OCI-LY7 (cell line): ENCODE measurements at regions not wholly inside any gene's neighbourhood (a gene's known extent, or its start where the extent isn't known, plus 50 kb on each side); places are given as distances from the start of the nearest gene placed in this dataset.

ENCODE experiments used
- BruUV-seq: library from RNA; stranded (reverse); fragments of 400-500 nt; replicated peaks from 2 replicates; lab custom pipeline; 2021; lab: Mats Ljungman, UMichigan
- CTCF ChIA-PET: fragments of 300-600 bp; sonication (Branson Sonifier 250); formaldehyde crosslinking; loops from one replicate; lab custom pipeline; 2022; ENCODE audit warnings: antibody characterized with exemption; ENCODE audit not compliant: unreplicated experiment; lab: Charles Lee
- POLR2A ChIA-PET: fragments of 300-600 bp; sonication (Branson Sonifier 250); formaldehyde crosslinking; loops from one replicate; lab custom pipeline; 2022; ENCODE audit warnings: antibody characterized with exemption; lab: Charles Lee
- DNase-seq: peaks from one replicate; pipeline ENCODE4 v3.0.0-alpha.2; 2015; ENCODE audit warnings: low spot score
- H2AFZ ChIP-seq: fragments of 200-600 bp; sonication (generic), shearing (Covaris generic); 2 replicates; pipeline ENCODE4 v1.6.1; 2014; ENCODE audit warnings: mild to moderate bottlenecking, antibody characterized with exemption, low read length, moderate library complexity
- H3K27ac ChIP-seq: fragments of 200-600 bp; sonication (generic); 2 replicates; pipeline ENCODE4 v1.5.1; 2014; ENCODE audit warnings: mixed run types, low read depth, mild to moderate bottlenecking, moderate library complexity, low read length, inconsistent platforms; ENCODE audit not compliant: poor library complexity, severe bottlenecking
- H3K36me3 ChIP-seq: fragments of 200-600 bp; sonication (generic); 2 replicates; pipeline ENCODE4 v1.6.1; 2014; ENCODE audit warnings: mild to moderate bottlenecking, antibody characterized with exemption, low read length, moderate library complexity, mixed read lengths; ENCODE audit not compliant: insufficient read depth
- H3K4me1 ChIP-seq: fragments of 200-600 bp; sonication (generic); 2 replicates; pipeline ENCODE4 v1.5.1; 2014; ENCODE audit warnings: mild to moderate bottlenecking, low read length; ENCODE audit not compliant: insufficient read depth, poor library complexity, severe bottlenecking
- H3K4me2 ChIP-seq: fragments of 200-600 bp; sonication (generic); 2 replicates; pipeline ENCODE4 v1.6.1; 2014; ENCODE audit warnings: mild to moderate bottlenecking, low read length
- H3K4me3 ChIP-seq: fragments of 200-600 bp; sonication (generic); 2 replicates; pipeline ENCODE4 v1.5.1; 2014; ENCODE audit warnings: mild to moderate bottlenecking, low read depth, low read length; ENCODE audit not compliant: poor library complexity, severe bottlenecking
- H3K79me2 ChIP-seq: fragments of 200-600 bp; sonication (generic); 2 replicates; pipeline ENCODE4 v1.6.1; 2016; ENCODE audit warnings: low read depth, mild to moderate bottlenecking, low read length, moderate library complexity, mixed read lengths; ENCODE audit not compliant: insufficient read depth
- H3K9me2 ChIP-seq: fragments of 200-600 bp; sonication (generic); 2 replicates; pipeline ENCODE4 v1.6.1; 2016; ENCODE audit warnings: mild to moderate bottlenecking, low read length, mixed read lengths; ENCODE audit not compliant: insufficient read depth
- H3K9me3 ChIP-seq: fragments of 200-600 bp; sonication (generic); 2 replicates; pipeline ENCODE4 v1.6.1; 2014; ENCODE audit warnings: mild to moderate bottlenecking, mixed run types, low read length, mixed read lengths
- H4K20me1 ChIP-seq: fragments of 200-600 bp; sonication (generic); 2 replicates; pipeline ENCODE4 v1.6.1; 2014; ENCODE audit warnings: mild to moderate bottlenecking, antibody characterized with exemption, low read length, moderate library complexity, mixed read lengths; ENCODE audit not compliant: insufficient read depth
- CTCF ChIP-seq: fragments of 200-600 bp; sonication (generic); conservative IDR thresholded peaks from 2 replicates; pipeline ENCODE4 v1.5.1; 2014; ENCODE audit warnings: mild to moderate bottlenecking, antibody characterized with exemption, low read length, moderate library complexity, mixed read lengths
- EZH2phosphoT487 ChIP-seq: fragments of 200-600 bp; sonication (generic); IDR thresholded peaks from 2 replicates; pipeline ENCODE4 v1.6.1; 2018; ENCODE audit warnings: low read depth, borderline replicate concordance, mild to moderate bottlenecking, mixed run types, antibody characterized with exemption, low read length, moderate library complexity, mixed read lengths
- intact Hi-C: fragments of 100-400 bp; cut with micrococcal nuclease; formaldehyde crosslinking; loops from one replicate; pipeline ENCODE4 v1.10.0; 2022; ENCODE audit not compliant: unreplicated experiment

GRCh38 chr2:59583173-59583765, 970.2 kb downstream of the BCL11A start:
- H3K4me2 ChIP-seq: no peak overlapping the region
- TF ChIP-seq CTCF (no peak), EZH2phosphoT487 (no peak)
- H2AFZ ChIP-seq: no peak overlapping the region
- CTCF ChIA-PET: no interaction called here
- no peaks in the 10 kb centered on the region for H3K9me2 ChIP-seq
- no peak overlapping the region for H3K27ac ChIP-seq
- H3K4me1 ChIP-seq: no peaks in the 10 kb centered on the region
- no TSS peak for BruUV-seq
- intact Hi-C loops: no loop called here
- H3K79me2 ChIP-seq: no peaks in the 10 kb centered on the region
- H3K9me3 ChIP-seq: no peaks in the 10 kb centered on the region
- POLR2A ChIA-PET: no interaction called here
- H3K36me3 ChIP-seq: no peaks in the 10 kb centered on the region
- peak; percentile 3 for DNase-seq
- H3K4me3 ChIP-seq: no peak overlapping the region
- H4K20me1 ChIP-seq: no peaks in the 10 kb centered on the region

- no peaks in the 10 kb centered on the region for H3K79me2 ChIP-seq
- intact Hi-C loops: no loop called here
- DNase-seq: no peak
- ChIA-PET CTCF (no interaction called here), POLR2A (no interaction called here)
- H3K4me2 ChIP-seq: no peak overlapping the region
- H4K20me1 ChIP-seq: no peaks in the 10 kb centered on the region
- H3K9me3 ChIP-seq: no peaks in the 10 kb centered on the region
- no peaks in the 10 kb centered on the region for H3K36me3 ChIP-seq
- no peaks in the 10 kb centered on the region for H3K4me1 ChIP-seq
- H3K27ac ChIP-seq: no peak overlapping the region
- BruUV-seq: no TSS peak
- H3K9me2 ChIP-seq: no peaks in the 10 kb centered on the region
- no peak overlapping the region for H3K4me3 ChIP-seq
- no peak for TF ChIP-seq CTCF
- no peak for TF ChIP-seq EZH2phosphoT487
- no peak overlapping the region for H2AFZ ChIP-seq
These were observed 975.1 kb downstream of the BCL11A start for GRCh38 chr2:59578349-59578748.

DNA sequence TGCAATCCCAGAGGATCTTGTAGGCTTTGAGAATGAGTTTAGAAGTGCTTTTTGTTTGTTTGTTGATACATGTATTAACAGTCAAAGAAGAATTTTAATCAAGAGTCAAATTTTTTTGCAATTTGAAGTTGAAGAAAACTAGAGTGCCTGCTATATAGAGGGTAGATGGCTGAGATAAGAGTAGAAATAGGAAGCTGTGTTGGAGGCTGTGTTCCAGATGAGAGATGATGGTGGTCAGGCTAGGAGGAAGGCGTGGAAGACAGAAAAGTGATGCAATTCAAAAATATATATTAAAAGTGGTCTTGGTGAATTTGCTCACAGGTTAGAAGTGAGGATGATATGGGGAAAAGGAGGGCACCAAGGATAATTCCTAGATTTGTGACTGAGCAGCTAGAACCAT, 978.3 kb downstream of the BCL11A start:
- POLR2A ChIA-PET: no interaction called here
- TF ChIP-seq EZH2phosphoT487 (no peak), CTCF (no peak)
- Histone ChIP-seq H3K4me1 (no peaks in the 10 kb centered on the region), H3K4me3 (no peak overlapping the region), H4K20me1 (no peaks in the 10 kb centered on the region), H3K9me2 (no peaks in the 10 kb centered on the region), H3K79me2 (no peaks in the 10 kb centered on the region), H3K27ac (no peak overlapping the region), H2AFZ (no peak overlapping the region), H3K36me3 (no peaks in the 10 kb centered on the region), H3K9me3 (no peaks in the 10 kb centered on the region), H3K4me2 (no peak overlapping the region)
- no peak for DNase-seq
- no TSS peak for BruUV-seq
- intact Hi-C loops: no loop called here
- CTCF ChIA-PET: no interaction called here
